ENCODE measurements at regions not wholly inside any gene's neighbourhood (a gene's known extent, or its start where the extent isn't known, plus 50 kb on each side); places are given as distances from the start of the nearest gene placed in this dataset.

- Histone ChIP-seq H3K9ac (ENCODE audit: low read depth, low read length) (no peak overlapping the region), H3K27me3 (ENCODE audit: insufficient read depth, low read length) (no peaks in the 10 kb centered on the region), H3K4me1 (ENCODE audit: insufficient read depth, low read length) (peaks cover 4% of the 10 kb centered on the region; the same call in 1 of the 2 replicates)
Measured at GRCh38 chr2:45141883-45142866, 132.9 kb upstream of the SIX2 start.

DNA sequence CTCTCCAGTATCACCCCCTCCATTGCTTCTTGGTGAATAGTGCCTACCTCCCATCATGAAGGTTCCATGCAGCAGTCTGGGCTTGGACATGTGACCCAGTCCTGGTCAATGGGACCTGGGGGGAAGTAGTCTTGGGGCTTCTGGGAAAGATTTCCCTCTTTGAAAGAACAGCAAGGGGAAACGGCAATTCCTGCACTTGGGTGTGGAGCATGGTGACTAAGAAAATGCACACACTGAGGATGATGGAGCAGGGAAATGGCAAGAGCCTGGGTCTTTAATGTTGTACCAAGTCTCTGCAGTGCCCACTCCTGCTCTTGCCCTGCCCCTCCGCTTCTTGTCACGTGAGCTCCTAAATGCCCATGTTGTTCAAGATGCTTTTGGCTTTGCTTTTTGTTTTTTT is 131.4 kb upstream of the SIX2 start:
- Histone ChIP-seq H3K9ac (ENCODE audit: low read depth, low read length) (no peak overlapping the region), H3K9me3 (ENCODE audit: insufficient read depth, low read depth, low read length) (no peaks in the 10 kb centered on the region), H3K27ac (ENCODE audit: low read length) (no peak overlapping the region), H3K4me3 (ENCODE audit: low read length) (no peak overlapping the region), H3K4me1 (ENCODE audit: insufficient read depth, low read length) (peaks cover 4% of the 10 kb centered on the region; the same call in 1 of the 2 replicates), H3K27me3 (ENCODE audit: insufficient read depth, low read length) (no peaks in the 10 kb centered on the region), H3K36me3 (ENCODE audit: insufficient read depth, low read depth, low read length) (no peaks in the 10 kb centered on the region)

More at GRCh38 chr2:45141883-45142866, 132.9 kb upstream of the SIX2 start:
- Histone ChIP-seq H3K4me3 (ENCODE audit: low read length) (no peak overlapping the region), H3K9me3 (ENCODE audit: insufficient read depth, low read depth, low read length) (no peaks in the 10 kb centered on the region), H3K27ac (ENCODE audit: low read length) (no peak overlapping the region), H3K36me3 (ENCODE audit: insufficient read depth, low read depth, low read length) (no peaks in the 10 kb centered on the region)

DNA sequence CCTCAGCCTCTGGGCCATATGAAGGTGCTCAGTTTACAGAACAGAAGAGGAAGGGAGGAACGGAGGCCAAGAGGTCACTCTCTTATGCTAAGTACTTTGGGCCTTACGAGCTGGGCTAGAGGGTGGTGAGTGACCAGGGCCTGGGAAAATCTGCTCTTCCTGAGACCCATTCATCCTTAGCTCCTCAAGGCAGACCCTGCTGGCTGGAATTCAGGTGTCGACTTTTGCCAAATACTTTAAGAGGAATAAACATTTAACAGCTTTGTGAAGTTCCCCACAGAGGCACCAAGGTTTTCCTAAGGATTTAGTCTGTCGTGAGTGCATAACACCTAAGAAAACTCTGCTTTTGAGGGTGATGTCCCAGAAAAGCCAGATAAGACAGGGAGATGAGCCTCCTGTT is 129.7 kb upstream of the SIX2 start:
- H3K27ac ChIP-seq (ENCODE audit: low read length): no peak overlapping the region
- H3K36me3 ChIP-seq (ENCODE audit: insufficient read depth, low read depth, low read length): no peaks in the 10 kb centered on the region
- no peaks in the 10 kb centered on the region for H3K9me3 ChIP-seq (ENCODE audit: insufficient read depth, low read depth, low read length)
- H3K9ac ChIP-seq (ENCODE audit: low read depth, low read length): no peak overlapping the region
- H3K4me1 ChIP-seq (ENCODE audit: insufficient read depth, low read length): no peaks in the 10 kb centered on the region; the same call in 1 of the 2 replicates
- H3K4me3 ChIP-seq (ENCODE audit: low read length): no peak overlapping the region
- H3K27me3 ChIP-seq (ENCODE audit: insufficient read depth, low read length): no peaks in the 10 kb centered on the region

- Histone ChIP-seq H3K36me3 (ENCODE audit: insufficient read depth, low read depth, low read length) (no peaks in the 10 kb centered on the region), H3K4me1 (ENCODE audit: insufficient read depth, low read length) (no peaks in the 10 kb centered on the region; the same call in 1 of the 2 replicates), H3K27me3 (ENCODE audit: insufficient read depth, low read length) (no peaks in the 10 kb centered on the region), H3K9me3 (ENCODE audit: insufficient read depth, low read depth, low read length) (no peaks in the 10 kb centered on the region), H3K4me3 (ENCODE audit: low read length) (no peak overlapping the region), H3K27ac (ENCODE audit: low read length) (no peak overlapping the region), H3K9ac (ENCODE audit: low read depth, low read length) (no peak overlapping the region)
Measured at GRCh38 chr2:45137966-45138695, 128.9 kb upstream of the SIX2 start.

DNA sequence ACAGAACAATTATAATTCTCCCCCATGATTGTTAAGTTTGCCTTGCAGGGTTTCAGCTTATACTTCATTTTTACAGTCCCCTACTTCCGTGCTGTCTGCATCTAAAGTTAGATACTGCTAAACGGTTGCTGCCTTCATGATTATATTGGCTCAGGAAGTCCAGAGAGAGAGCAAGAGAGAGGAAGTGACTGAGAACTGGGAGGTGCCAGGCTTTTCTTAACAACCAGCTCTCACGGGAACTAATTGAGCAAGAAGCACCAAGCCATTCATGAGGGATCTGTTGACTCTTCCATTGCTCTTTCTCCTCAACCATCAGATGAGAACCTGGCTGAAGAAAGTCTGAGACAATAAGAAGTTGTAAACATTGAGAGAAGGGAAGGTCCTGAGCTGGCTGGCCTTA is 125.5 kb upstream of the SIX2 start:
- Histone ChIP-seq H3K4me3 (ENCODE audit: low read length) (no peak overlapping the region), H3K9me3 (ENCODE audit: insufficient read depth, low read depth, low read length) (no peaks in the 10 kb centered on the region), H3K27ac (ENCODE audit: low read length) (no peak overlapping the region), H3K36me3 (ENCODE audit: insufficient read depth, low read depth, low read length) (no peaks in the 10 kb centered on the region), H3K4me1 (ENCODE audit: insufficient read depth, low read length) (no peaks in the 10 kb centered on the region; the same call in 1 of the 2 replicates), H3K27me3 (ENCODE audit: insufficient read depth, low read length) (no peaks in the 10 kb centered on the region), H3K9ac (ENCODE audit: low read depth, low read length) (no peak overlapping the region)

- H3K4me1 ChIP-seq (ENCODE audit: insufficient read depth, low read length): no peaks in the 10 kb centered on the region; the same call in 1 of the 2 replicates
Measured at GRCh38 chr2:45134014-45134413, 124.8 kb upstream of the SIX2 start.

GRCh38 chr2:45132551-45132950 is 123.3 kb upstream of the SIX2 start:
- no peaks in the 10 kb centered on the region for H3K9me3 ChIP-seq (ENCODE audit: insufficient read depth, low read depth, low read length)
- H3K9ac ChIP-seq (ENCODE audit: low read depth, low read length): no peak overlapping the region
- no peaks in the 10 kb centered on the region; the same call in 1 of the 2 replicates for H3K27me3 ChIP-seq (ENCODE audit: insufficient read depth, low read length)
- H3K4me1 ChIP-seq (ENCODE audit: insufficient read depth, low read length): no peaks in the 10 kb centered on the region; the same call in 1 of the 2 replicates
- H3K4me3 ChIP-seq (ENCODE audit: low read length): no peak overlapping the region
- no peaks in the 10 kb centered on the region for H3K36me3 ChIP-seq (ENCODE audit: insufficient read depth, low read depth, low read length)
- no peak overlapping the region for H3K27ac ChIP-seq (ENCODE audit: low read length)

More at GRCh38 chr2:45134014-45134413, 124.8 kb upstream of the SIX2 start:
- no peak overlapping the region for H3K4me3 ChIP-seq (ENCODE audit: low read length)
- no peaks in the 10 kb centered on the region for H3K9me3 ChIP-seq (ENCODE audit: insufficient read depth, low read depth, low read length)
- H3K36me3 ChIP-seq (ENCODE audit: insufficient read depth, low read depth, low read length): no peaks in the 10 kb centered on the region
- no peaks in the 10 kb centered on the region for H3K27me3 ChIP-seq (ENCODE audit: insufficient read depth, low read length)
- no peak overlapping the region for H3K27ac ChIP-seq (ENCODE audit: low read length)
- no peak overlapping the region for H3K9ac ChIP-seq (ENCODE audit: low read depth, low read length)

DNA sequence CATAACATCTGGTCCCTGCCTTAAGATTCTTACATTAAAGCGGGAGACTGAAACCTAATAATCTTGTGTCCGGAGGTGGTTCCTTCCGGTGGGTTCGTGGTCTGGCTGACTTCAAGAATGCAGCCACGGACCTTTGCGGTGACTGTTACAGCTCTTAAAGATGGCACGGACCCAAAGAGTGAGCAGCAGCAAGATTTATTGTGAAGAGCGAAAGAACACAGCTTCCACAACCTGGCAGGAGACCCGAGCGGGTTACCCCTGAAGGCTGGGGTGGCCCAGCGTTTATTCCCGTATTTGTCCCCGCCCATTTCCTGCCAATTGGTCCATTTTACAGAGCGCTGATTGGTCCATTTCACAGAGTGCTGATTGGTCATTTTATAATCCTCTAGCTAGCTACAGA is 122.3 kb upstream of the SIX2 start:
- H3K9ac ChIP-seq (ENCODE audit: low read depth, low read length): no peak overlapping the region
- no peak overlapping the region for H3K4me3 ChIP-seq (ENCODE audit: low read length)
- H3K36me3 ChIP-seq (ENCODE audit: insufficient read depth, low read depth, low read length): no peaks in the 10 kb centered on the region
- no peaks in the 10 kb centered on the region; the same call in 1 of the 2 replicates for H3K4me1 ChIP-seq (ENCODE audit: insufficient read depth, low read length)
- H3K27ac ChIP-seq (ENCODE audit: low read length): no peak overlapping the region
- H3K27me3 ChIP-seq (ENCODE audit: insufficient read depth, low read length): no peaks in the 10 kb centered on the region; the same call in 1 of the 2 replicates
- no peaks in the 10 kb centered on the region for H3K9me3 ChIP-seq (ENCODE audit: insufficient read depth, low read depth, low read length)

GRCh38 chr2:45130736-45131135 is 121.5 kb upstream of the SIX2 start:
- Histone ChIP-seq H3K9ac (ENCODE audit: low read depth, low read length) (no peak overlapping the region), H3K27ac (ENCODE audit: low read length) (no peak overlapping the region), H3K4me1 (ENCODE audit: insufficient read depth, low read length) (no peaks in the 10 kb centered on the region; the same call in 1 of the 2 replicates)

DNA sequence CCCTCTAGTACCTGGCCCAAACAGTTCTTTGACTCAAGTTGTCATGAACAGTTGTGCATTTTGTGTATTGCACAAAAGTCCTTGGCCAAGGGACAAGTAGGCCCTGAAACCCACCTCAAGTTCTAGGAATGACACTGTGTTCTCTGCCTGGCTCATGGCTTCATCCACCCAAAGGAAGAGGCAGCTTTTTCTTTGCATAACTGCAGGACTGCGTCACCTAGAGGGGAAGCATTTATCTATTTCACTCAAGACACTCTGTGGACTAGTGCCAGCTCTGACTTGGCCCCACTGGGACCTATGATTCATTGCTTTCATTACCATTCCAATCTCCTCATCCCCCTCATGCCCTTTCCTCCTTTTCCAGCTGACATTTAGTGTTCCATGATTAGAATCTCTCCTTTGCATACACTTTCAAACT is 119.3 kb upstream of the SIX2 start:
- H3K4me1 ChIP-seq (ENCODE audit: insufficient read depth, low read length): no peaks in the 10 kb centered on the region
- no peaks in the 10 kb centered on the region for H3K9me3 ChIP-seq (ENCODE audit: insufficient read depth, low read depth, low read length)
- H3K36me3 ChIP-seq (ENCODE audit: insufficient read depth, low read depth, low read length): no peaks in the 10 kb centered on the region
- H3K27me3 ChIP-seq (ENCODE audit: insufficient read depth, low read length): no peaks in the 10 kb centered on the region; the same call in 1 of the 2 replicates
- H3K27ac ChIP-seq (ENCODE audit: low read length): no peak overlapping the region
- no peak overlapping the region for H3K4me3 ChIP-seq (ENCODE audit: low read length)
- no peak overlapping the region for H3K9ac ChIP-seq (ENCODE audit: low read depth, low read length)

More at GRCh38 chr2:45130736-45131135, 121.5 kb upstream of the SIX2 start:
- Histone ChIP-seq H3K9me3 (ENCODE audit: insufficient read depth, low read depth, low read length) (no peaks in the 10 kb centered on the region), H3K4me3 (ENCODE audit: low read length) (no peak overlapping the region), H3K36me3 (ENCODE audit: insufficient read depth, low read depth, low read length) (no peaks in the 10 kb centered on the region), H3K27me3 (ENCODE audit: insufficient read depth, low read length) (no peaks in the 10 kb centered on the region; the same call in 1 of the 2 replicates)

DNA sequence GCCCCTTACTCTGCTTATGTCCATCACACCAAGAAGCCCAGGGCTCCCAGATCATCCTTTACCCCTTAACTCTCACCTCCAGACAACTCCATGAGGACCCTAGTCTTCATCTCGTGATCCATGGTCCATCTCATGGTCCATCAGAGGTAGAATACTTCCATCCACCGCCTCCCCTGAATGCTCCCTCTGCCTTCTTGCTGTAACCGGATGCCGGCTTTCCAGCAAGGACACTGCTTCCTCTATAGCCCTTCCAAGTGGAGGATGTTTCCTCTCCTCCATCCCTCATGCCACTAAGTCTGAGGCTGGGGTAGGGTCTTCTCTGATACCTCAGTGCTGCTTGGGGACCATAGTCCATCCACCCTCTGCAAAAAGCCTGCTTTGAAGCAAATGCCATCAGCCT is 118.6 kb upstream of the SIX2 start:
- no peaks in the 10 kb centered on the region for H3K4me1 ChIP-seq (ENCODE audit: insufficient read depth, low read length)
- no peaks in the 10 kb centered on the region for H3K9me3 ChIP-seq (ENCODE audit: insufficient read depth, low read depth, low read length)
- no peaks in the 10 kb centered on the region; the same call in 1 of the 2 replicates for H3K27me3 ChIP-seq (ENCODE audit: insufficient read depth, low read length)
- H3K9ac ChIP-seq (ENCODE audit: low read depth, low read length): no peak overlapping the region
- no peak overlapping the region for H3K27ac ChIP-seq (ENCODE audit: low read length)
- no peak overlapping the region for H3K4me3 ChIP-seq (ENCODE audit: low read length)
- no peaks in the 10 kb centered on the region for H3K36me3 ChIP-seq (ENCODE audit: insufficient read depth, low read depth, low read length)

Data from iPS-20b (cell line).